MCF 10A (cell line): ENCODE measurements at regions not wholly inside any gene's neighbourhood (a gene's known extent, or its start where the extent isn't known, plus 50 kb on each side); places are given as distances from the start of the nearest gene placed in this dataset.
"Not testable (repeated sequence)": the region's sequence is repeated elsewhere in the genome, so short reads cannot be mapped to it uniquely, and the experiment has no call there.

Source experiments
- BruUV-seq: library from RNA; stranded (reverse); fragments of 400-500 nt; replicated peaks from 2 replicates; lab custom pipeline; 2021; lab: Mats Ljungman, UMichigan
- CTCF ChIA-PET: fragments of 300-600 bp; sonication (Branson Sonifier 250); formaldehyde crosslinking; extraction: SDS; loops from one replicate; lab custom pipeline; 2021; ENCODE audit warnings: antibody characterized with exemption, inconsistent platforms; lab: Yijun Ruan, JAX
- POLR2A ChIA-PET: fragments of 300-600, 350-650 bp; sonication (Branson Sonifier 250); formaldehyde crosslinking; extraction: SDS; loops from one replicate; lab custom pipeline; 2020; ENCODE audit warnings: antibody characterized with exemption, inconsistent platforms; lab: Yijun Ruan, JAX
- DNase-seq: peaks from one replicate; pipeline ENCODE4 v3.0.0-alpha.2; 2018; ENCODE audit not compliant: unreplicated experiment
- H3K27ac Mint-ChIP-seq: one replicate; pipeline ENCODE4 v1.8.0; 2022; ENCODE audit warnings: mild to moderate bottlenecking, low read depth, mixed read lengths; ENCODE audit not compliant: unreplicated experiment
- H3K27me3 Mint-ChIP-seq: one replicate; pipeline ENCODE4 v1.8.0; 2022; ENCODE audit warnings: mixed read lengths; ENCODE audit not compliant: insufficient read depth, unreplicated experiment
- H3K36me3 Mint-ChIP-seq: one replicate; pipeline ENCODE4 v1.8.0; 2022; ENCODE audit warnings: mild to moderate bottlenecking, moderate library complexity, mixed read lengths; ENCODE audit not compliant: insufficient read depth, unreplicated experiment
- H3K4me1 Mint-ChIP-seq: one replicate; pipeline ENCODE4 v1.8.0; 2022; ENCODE audit warnings: mixed read lengths; ENCODE audit not compliant: insufficient read depth, unreplicated experiment
- H3K4me3 Mint-ChIP-seq: one replicate; pipeline ENCODE4 v1.8.0; 2022; ENCODE audit warnings: mild to moderate bottlenecking, moderate library complexity, mixed read lengths; ENCODE audit not compliant: unreplicated experiment
- H3K9me3 Mint-ChIP-seq: one replicate; pipeline ENCODE4 v1.8.0; 2022; ENCODE audit warnings: mixed read lengths; ENCODE audit not compliant: unreplicated experiment
- intact Hi-C: fragments of 100-400 bp; cut with micrococcal nuclease; formaldehyde crosslinking; loops from 2 replicates; pipeline ENCODE4 v1.14.1; 2022
- TF ChIP-seq, protein P1 (sequence below): fragments of 200-600 bp; IDR thresholded peaks from one replicate; pipeline ENCODE4 v1.8.0; 2022; ENCODE audit warnings: antibody characterized with exemption, mild to moderate bottlenecking; ENCODE audit not compliant: unreplicated experiment

DNA sequence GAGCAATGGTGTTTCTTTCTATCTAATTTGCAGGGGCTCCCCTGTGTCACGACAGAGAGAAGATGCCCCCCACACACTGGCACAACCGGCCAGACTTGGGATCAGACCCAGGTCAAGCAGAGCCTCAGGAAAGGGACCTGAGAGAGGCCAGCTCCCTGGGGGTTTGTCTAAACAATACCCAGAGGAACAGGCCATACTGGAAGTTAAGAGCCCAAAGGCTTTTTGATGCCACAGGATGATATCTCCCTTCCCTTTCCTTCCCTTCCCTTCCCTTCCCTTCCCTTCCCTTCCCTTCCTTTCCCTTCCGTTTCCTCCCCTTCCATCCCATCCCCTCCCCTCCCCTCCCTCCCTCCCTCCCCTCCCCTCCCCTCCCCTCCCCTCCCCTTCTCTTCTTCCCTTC is 139.2 kb downstream of the ARL4C start:
- BruUV-seq: no TSS peak
- Mint-ChIP-seq H3K36me3 (no peaks in the 10 kb centered on the region), H3K27me3 (no peaks in the 10 kb centered on the region), H3K4me1 (no peaks in the 10 kb centered on the region), H3K27ac (no peak overlapping the region), H3K9me3 (peaks cover 8% of the 10 kb centered on the region), H3K4me3 (no peak overlapping the region)
- ChIA-PET POLR2A (no interaction called here), CTCF (no interaction called here)
- TF ChIP-seq, protein P1, sequence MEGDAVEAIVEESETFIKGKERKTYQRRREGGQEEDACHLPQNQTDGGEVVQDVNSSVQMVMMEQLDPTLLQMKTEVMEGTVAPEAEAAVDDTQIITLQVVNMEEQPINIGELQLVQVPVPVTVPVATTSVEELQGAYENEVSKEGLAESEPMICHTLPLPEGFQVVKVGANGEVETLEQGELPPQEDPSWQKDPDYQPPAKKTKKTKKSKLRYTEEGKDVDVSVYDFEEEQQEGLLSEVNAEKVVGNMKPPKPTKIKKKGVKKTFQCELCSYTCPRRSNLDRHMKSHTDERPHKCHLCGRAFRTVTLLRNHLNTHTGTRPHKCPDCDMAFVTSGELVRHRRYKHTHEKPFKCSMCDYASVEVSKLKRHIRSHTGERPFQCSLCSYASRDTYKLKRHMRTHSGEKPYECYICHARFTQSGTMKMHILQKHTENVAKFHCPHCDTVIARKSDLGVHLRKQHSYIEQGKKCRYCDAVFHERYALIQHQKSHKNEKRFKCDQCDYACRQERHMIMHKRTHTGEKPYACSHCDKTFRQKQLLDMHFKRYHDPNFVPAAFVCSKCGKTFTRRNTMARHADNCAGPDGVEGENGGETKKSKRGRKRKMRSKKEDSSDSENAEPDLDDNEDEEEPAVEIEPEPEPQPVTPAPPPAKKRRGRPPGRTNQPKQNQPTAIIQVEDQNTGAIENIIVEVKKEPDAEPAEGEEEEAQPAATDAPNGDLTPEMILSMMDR: no peak
- DNase-seq: no peak
- intact Hi-C loops: no loop called here

DNA sequence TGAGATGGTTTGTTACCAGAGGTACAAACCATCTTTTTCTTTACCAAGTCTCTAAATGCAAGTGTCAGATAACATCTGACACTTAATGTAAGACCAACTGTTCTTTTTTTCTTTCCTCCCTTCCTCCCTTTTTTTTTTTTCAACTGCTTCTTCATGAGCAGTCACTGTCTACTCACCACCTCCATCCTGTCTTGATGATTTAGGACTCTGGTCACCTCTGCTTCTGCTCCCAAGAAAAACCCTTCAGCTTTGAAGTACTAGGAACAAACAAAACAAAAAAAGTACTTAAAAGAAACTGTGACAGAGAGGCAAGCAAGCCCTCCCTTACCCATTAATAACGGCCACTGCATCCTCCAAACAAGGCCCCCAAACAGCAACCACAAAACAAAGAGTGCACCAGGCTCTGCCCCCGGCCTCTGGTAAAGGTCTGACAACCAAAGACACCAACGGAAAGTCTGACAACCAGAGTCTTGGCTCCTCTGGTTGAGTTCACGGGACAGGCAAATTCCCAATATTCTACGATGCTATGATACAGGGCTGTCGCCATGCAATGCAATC is 141.0 kb downstream of the ARL4C start:
- CTCF ChIA-PET: no interaction called here

DNA sequence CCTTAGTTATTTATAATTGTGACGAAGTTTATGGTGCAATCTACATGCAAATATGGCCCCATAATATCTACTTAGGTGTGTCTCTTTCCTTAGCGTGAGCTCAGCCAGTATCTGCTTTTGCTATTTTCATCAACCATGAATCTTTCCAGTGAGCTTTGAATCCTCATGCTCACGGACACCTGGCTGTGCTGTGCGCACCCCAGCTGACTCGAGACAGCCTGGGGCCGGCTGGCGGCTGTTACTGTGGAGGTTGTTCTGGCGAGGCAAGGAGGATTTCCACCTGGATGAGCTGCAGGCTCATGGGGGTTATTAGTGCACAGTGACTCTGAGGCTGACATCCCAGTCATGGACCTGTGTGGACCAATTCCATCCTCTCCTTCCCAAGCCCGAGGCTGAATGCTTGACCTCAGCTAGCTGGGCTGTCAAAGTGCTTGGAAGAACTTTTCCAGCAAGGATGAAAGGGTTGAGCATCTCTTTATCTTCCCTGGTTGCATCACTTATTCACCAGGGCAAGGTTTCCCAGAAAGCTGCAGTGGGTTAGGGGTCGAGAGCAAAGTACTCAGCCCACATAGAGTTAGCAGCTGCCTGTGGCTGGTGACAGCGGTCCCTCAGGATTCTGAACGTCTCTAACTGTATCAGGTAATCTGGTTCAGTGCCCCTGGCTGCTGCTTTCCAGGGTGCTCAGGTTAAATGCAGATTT is 141.7 kb downstream of the ARL4C start:
- no peaks in the 10 kb centered on the region for H3K36me3 Mint-ChIP-seq
- no peaks in the 10 kb centered on the region for H3K27me3 Mint-ChIP-seq
- no peaks in the 10 kb centered on the region for H3K4me1 Mint-ChIP-seq
- TF ChIP-seq, protein P1: no peak
- no peak for DNase-seq
- intact Hi-C loops: no loop called here
- H3K4me3 Mint-ChIP-seq: no peak overlapping the region
- peaks cover 8% of the 10 kb centered on the region for H3K9me3 Mint-ChIP-seq
- ChIA-PET CTCF (no interaction called here), POLR2A (no interaction called here)
- no peak overlapping the region for H3K27ac Mint-ChIP-seq
- no TSS peak for BruUV-seq

More for the DNA sequence above, 141.0 kb downstream of the ARL4C start:
- Mint-ChIP-seq H3K27me3 (no peaks in the 10 kb centered on the region), H3K4me1 (no peaks in the 10 kb centered on the region), H3K27ac (no peak overlapping the region), H3K36me3 (no peaks in the 10 kb centered on the region), H3K9me3 (peaks cover 8% of the 10 kb centered on the region), H3K4me3 (no peak overlapping the region)
- intact Hi-C loops: no loop called here
- no peak for DNase-seq
- no TSS peak for BruUV-seq
- TF ChIP-seq, protein P1: no peak
- POLR2A ChIA-PET: no interaction called here

DNA sequence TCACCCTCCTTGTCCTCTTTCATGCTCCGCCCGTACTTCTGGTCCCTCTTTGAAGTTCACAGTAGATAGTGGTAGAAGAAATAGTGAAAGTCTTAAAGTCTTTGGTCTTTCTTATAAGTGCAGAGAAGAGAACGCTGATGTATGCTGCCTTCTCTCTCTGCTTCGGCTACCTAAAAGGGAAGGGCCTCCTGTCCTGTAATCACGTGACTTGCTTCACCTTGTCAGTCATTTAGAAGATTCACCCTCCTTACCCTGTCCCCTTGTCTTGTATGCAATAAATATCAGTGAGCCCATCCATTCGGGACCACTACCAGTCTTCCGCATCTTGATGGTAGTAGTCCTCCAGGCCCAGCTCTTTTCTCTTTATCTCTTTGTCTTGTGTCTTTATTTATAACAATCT is 144.6 kb downstream of the ARL4C start:
- no peak overlapping the region for H3K27ac Mint-ChIP-seq
- intact Hi-C loops: no loop called here
- ChIA-PET POLR2A (no interaction called here), CTCF (no interaction called here)
- BruUV-seq: no TSS peak
- no peaks in the 10 kb centered on the region for H3K36me3 Mint-ChIP-seq
- no peaks in the 10 kb centered on the region for H3K4me1 Mint-ChIP-seq
- no peak overlapping the region for H3K4me3 Mint-ChIP-seq
- no peaks in the 10 kb centered on the region for H3K9me3 Mint-ChIP-seq
- no peaks in the 10 kb centered on the region for H3K27me3 Mint-ChIP-seq
- no peak for DNase-seq
- TF ChIP-seq, protein P1: no peak

DNA sequence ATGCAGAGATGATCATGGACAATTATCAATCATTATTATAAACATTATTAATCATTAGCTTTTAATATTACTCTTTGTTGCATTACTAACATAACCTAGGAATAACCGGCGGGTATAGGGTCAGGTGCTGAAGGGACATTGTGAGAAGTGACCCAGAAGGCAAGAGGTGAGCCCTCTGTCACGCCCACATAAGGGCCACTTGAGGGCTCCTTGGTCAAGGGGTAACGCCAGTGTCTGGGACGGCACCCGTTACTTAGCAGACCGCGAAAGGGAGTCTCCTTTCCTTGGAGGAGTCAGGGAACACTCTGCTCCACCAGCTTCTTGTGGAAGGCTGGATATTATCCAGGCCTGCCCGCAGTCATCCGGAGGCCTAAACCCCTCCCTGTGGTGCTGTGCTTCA is 145.0 kb downstream of the ARL4C start:
- intact Hi-C loops, H3K4me3 Mint-ChIP-seq, DNase-seq, H3K36me3 Mint-ChIP-seq, BruUV-seq, H3K27ac Mint-ChIP-seq, H3K27me3 Mint-ChIP-seq, CTCF ChIA-PET, H3K4me1 Mint-ChIP-seq, POLR2A ChIA-PET, H3K9me3 Mint-ChIP-seq: not testable (repeated sequence)
